ENCODE measurements at regions not wholly inside any gene's neighbourhood (a gene's known extent, or its start where the extent isn't known, plus 50 kb on each side); places are given as distances from the start of the nearest gene placed in this dataset.

GRCh38 chr16:79668502-79668901 lies 68.0 kb upstream of the MAF start:
- no peak for DNase-seq
- H3K9me3 ChIP-seq (replicated peaks in 1 of 3), result peaks cover 0 to 3% (median 0%) of the 10 kb centered on the region in 3 donors
- H3K4me3 ChIP-seq, result no peak overlapping the region
- H3K36me3 ChIP-seq (replicated peaks in 1 of 2), result no peaks in the 10 kb centered on the region
- no peaks in the 10 kb centered on the region for H3K4me1 ChIP-seq (replicated peaks in 1 of 2)
- TF ChIP-seq CTCF (IDR thresholded peaks at IDR 0.05) (no peak), POLR2A (IDR thresholded peaks at IDR 0.05) (no peak)
- H3K27ac ChIP-seq, result no peak overlapping the region
- WGBS, 4 donors, result 74 to 88% (median 82%) methylated on average over 4 of the region's 4 CpGs
- intact Hi-C loops (cut with DNase I), result no loop called here
- no peaks in the 10 kb centered on the region for H3K27me3 ChIP-seq

- Histone ChIP-seq H3K4me3 (no peak overlapping the region), H3K9me3 (replicated peaks in 1 of 3) (peaks cover 0 to 3% (median 0%) of the 10 kb centered on the region in 3 donors), H3K27ac (no peak overlapping the region), H3K27me3 (no peaks in the 10 kb centered on the region), H3K4me1 (replicated peaks in 1 of 2) (no peaks in the 10 kb centered on the region), H3K36me3 (replicated peaks in 1 of 2) (no peaks in the 10 kb centered on the region)
- intact Hi-C loops (cut with DNase I), result no loop called here
- TF ChIP-seq POLR2A (IDR thresholded peaks at IDR 0.05), result no peak
- TF ChIP-seq CTCF (IDR thresholded peaks at IDR 0.05), result no peak
- WGBS, 4 donors, result 73 to 83% (median 77%) methylated on average over 3 of the region's 3 CpGs
- DNase-seq, result no peak
Measured at GRCh38 chr16:79665970-79666369, 65.4 kb upstream of the MAF start.

DNA sequence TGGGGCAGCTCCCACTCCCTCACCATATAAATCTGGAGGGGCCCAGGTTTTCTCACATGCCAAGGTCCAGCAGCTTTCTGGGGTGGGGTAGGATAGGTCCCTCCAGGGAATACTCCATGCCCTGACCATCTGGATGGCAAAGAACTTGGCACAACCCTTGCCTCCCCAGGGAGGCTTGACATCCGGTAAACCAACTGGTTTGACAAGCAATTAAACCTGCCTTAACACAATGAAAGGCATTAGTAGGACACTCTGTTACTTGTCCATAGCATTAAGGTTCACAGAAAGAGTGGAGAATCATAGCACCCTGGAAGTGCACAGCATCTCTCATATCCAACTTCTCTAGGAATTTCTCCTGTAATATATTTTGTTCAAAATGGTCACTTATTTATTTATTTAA lies 63.9 kb upstream of the MAF start:
- DNase-seq, result no peak
- Histone ChIP-seq H3K36me3 (replicated peaks in 1 of 2) (no peaks in the 10 kb centered on the region), H3K27me3 (no peaks in the 10 kb centered on the region), H3K4me3 (no peak overlapping the region), H3K27ac (no peak overlapping the region), H3K9me3 (replicated peaks in 1 of 3) (peaks cover 0 to 3% (median 0%) of the 10 kb centered on the region in 3 donors), H3K4me1 (replicated peaks in 1 of 2) (no peaks in the 10 kb centered on the region)
- WGBS, 4 donors, result 83 to 98% (median 87%) methylated on average over 1 of the region's 1 CpG
- intact Hi-C loops (cut with DNase I), result no loop called here
- TF ChIP-seq CTCF (IDR thresholded peaks at IDR 0.05), result no peak
- TF ChIP-seq POLR2A (IDR thresholded peaks at IDR 0.05), result no peak

DNA sequence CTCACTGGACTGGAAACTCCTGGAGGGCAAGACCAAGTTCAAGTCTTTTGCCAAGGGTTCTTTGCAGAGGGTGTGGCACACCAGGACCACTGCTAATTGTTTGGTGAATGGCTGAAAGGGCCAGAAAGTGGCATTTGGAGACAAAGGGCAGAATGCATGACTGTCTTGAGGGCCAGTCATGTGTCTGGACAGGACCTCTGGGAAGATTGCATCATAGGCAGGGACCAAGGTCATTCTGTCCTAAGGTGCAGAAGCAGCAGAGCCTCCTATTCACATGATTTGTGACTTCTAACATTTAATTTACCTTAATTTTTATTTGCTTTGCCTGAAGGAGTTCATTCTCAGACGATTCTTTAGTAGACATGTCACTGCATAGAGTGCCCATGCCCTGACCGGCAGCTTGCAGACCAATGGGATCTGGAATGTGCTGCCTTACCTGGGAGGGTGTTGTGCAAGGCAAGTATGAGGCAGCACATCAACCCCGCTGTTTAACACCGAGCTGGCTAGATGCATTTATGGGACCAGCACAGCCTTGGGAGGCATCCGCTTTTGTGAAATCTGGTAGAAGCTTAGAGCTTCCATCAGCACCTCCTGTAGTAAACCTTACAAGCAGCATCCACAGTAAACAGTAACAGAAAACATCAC lies 62.3 kb upstream of the MAF start:
- DNase-seq, result peak in 3 of 7 donors; percentile 17 to 27 (median 22)
- TF ChIP-seq CTCF (IDR thresholded peaks at IDR 0.05), result no peak
- no peak for TF ChIP-seq POLR2A (IDR thresholded peaks at IDR 0.05)
- Histone ChIP-seq H3K27me3 (no peaks in the 10 kb centered on the region), H3K9me3 (replicated peaks in 1 of 3) (no peaks in the 10 kb centered on the region), H3K4me3 (no peak overlapping the region), H3K27ac (no peak overlapping the region), H3K4me1 (replicated peaks in 1 of 2) (peaks cover 3 to 9% of the 10 kb centered on the region in 2 donors), H3K36me3 (replicated peaks in 1 of 2) (no peaks in the 10 kb centered on the region)
- WGBS, 4 donors, result 86 to 93% (median 91%) methylated on average over 5 of the region's 5 CpGs
- intact Hi-C loops (cut with DNase I), result no loop called here
